ENCODE measurements at regions not wholly inside any gene's neighbourhood (a gene's known extent, or its start where the extent isn't known, plus 50 kb on each side); places are given as distances from the start of the nearest gene placed in this dataset.
"Not testable (repeated sequence)": the region's sequence is repeated elsewhere in the genome, so short reads cannot be mapped to it uniquely, and the experiment has no call there.

DNA sequence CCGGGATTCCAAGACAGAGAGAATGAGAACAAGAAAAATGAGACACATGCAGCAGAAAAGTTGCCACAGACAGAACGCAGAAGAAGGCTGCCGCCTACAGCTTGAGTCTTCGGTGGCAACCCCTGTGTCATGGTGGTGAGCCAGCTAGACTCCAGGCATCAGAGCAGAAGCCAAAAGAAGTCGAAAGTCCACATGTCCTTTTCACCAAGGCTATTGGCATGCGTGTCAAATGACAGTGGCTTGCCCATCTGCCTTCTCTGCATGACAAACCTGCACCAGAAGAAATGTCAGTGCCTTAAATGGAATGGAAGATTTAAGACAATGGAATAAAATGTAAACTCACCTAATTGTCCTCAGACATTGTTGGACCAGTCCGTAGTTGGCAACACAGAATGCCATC, 93.9 kb upstream of the NPSR1 start:
- DNase-seq = no peak
- H3K27ac ChIP-seq (ENCODE audit: insufficient read depth in 1 of 2, low read depth in 1 of 2, low read length in 2 of 2, poor library complexity in 1 of 2, severe bottlenecking in 2 of 2) = no peak overlapping the region
- H3K36me3 ChIP-seq (ENCODE audit: control insufficient read depth in 4 of 4, insufficient read depth in 4 of 4, low read length in 3 of 4) = no peaks in the 10 kb centered on the region
- H3K27me3 ChIP-seq (replicated peaks in 2 of 5; ENCODE audit: control insufficient read depth in 4 of 5, insufficient read depth in 5 of 5, low read length in 4 of 5) = no peaks in the 10 kb centered on the region
- no peak overlapping the region for H3K4me3 ChIP-seq (ENCODE audit: control insufficient read depth in 1 of 7, extremely low read depth in 1 of 7, insufficient read depth in 4 of 7, low read depth in 2 of 7, low read length in 6 of 7)
- CTCF ChIA-PET = no interaction called here
- POLR2A ChIA-PET = no interaction called here
- H3K9me3 ChIP-seq (ENCODE audit: control extremely low read depth in 1 of 5, control insufficient read depth in 4 of 5, insufficient read depth in 2 of 5, low read depth in 1 of 5, low read length in 4 of 5) = no peaks in the 10 kb centered on the region
- 92% methylated on average over 6 of the region's 7 CpGs for WGBS (ENCODE audit: insufficient coverage)
- H3K4me1 ChIP-seq (ENCODE audit: control extremely low read depth in 1 of 4, control insufficient read depth in 4 of 4, insufficient read depth in 4 of 4, low read length in 3 of 4) = no peaks in the 10 kb centered on the region

- WGBS (ENCODE audit: insufficient coverage) = no CpG with 5 or more reads among the region's 1 CpG
- no peak for DNase-seq
- Histone ChIP-seq H3K27me3 (replicated peaks in 2 of 5; ENCODE audit: control insufficient read depth in 4 of 5, insufficient read depth in 5 of 5, low read length in 4 of 5) (no peaks in the 10 kb centered on the region), H3K4me3 (ENCODE audit: control insufficient read depth in 1 of 7, extremely low read depth in 1 of 7, insufficient read depth in 4 of 7, low read depth in 2 of 7, low read length in 6 of 7) (no peak overlapping the region), H3K36me3 (ENCODE audit: control insufficient read depth in 4 of 4, insufficient read depth in 4 of 4, low read length in 3 of 4) (no peaks in the 10 kb centered on the region), H3K27ac (ENCODE audit: insufficient read depth in 1 of 2, low read depth in 1 of 2, low read length in 2 of 2, poor library complexity in 1 of 2, severe bottlenecking in 2 of 2) (no peak overlapping the region), H3K9me3 (ENCODE audit: control extremely low read depth in 1 of 5, control insufficient read depth in 4 of 5, insufficient read depth in 2 of 5, low read depth in 1 of 5, low read length in 4 of 5) (no peaks in the 10 kb centered on the region), H3K4me1 (ENCODE audit: control extremely low read depth in 1 of 4, control insufficient read depth in 4 of 4, insufficient read depth in 4 of 4, low read length in 3 of 4) (no peaks in the 10 kb centered on the region)
- ChIA-PET POLR2A (no interaction called here), CTCF (no interaction called here)
Measured at GRCh38 chr7:34567906-34568305, 90.1 kb upstream of the NPSR1 start.

DNA sequence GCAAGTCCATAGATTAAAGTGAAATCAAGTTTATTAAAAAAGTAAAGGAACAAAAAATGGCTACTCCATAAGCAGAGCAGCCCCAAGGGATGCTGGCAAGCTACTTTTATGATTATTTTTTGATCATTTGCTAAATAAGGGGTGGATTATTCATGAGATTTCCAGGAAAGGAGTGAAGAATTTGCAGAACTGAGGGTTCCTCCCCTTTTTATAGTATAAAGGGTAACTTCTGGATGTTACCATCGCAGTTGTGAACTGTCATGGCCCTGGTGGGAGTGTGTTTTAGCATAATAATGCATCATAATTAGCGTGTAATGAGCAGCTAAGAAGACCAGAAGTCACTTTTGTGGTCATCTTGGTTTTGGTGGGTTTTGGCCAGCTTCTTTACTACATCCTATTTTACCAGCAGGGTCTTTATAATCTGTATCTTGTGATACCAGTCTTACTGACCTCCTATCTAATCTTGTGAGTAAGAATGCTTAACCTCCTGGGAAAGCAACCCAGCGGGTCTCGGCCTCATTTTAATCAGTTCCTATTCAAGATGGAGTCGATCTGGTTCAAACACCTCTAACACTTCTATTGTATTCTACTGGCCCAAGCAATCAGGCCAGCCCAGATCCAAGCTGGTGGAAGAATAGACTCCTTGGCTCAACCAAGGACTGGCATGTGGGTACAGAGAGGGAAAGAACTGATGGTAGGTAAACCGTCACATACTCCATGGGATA, 87.9 kb upstream of the NPSR1 start:
- H3K36me3 ChIP-seq (ENCODE audit: control insufficient read depth in 4 of 4, insufficient read depth in 4 of 4, low read length in 3 of 4) = no peaks in the 10 kb centered on the region
- CTCF ChIA-PET = no interaction called here
- POLR2A ChIA-PET = no interaction called here
- H3K4me1 ChIP-seq (ENCODE audit: control extremely low read depth in 1 of 4, control insufficient read depth in 4 of 4, insufficient read depth in 4 of 4, low read length in 3 of 4) = no peaks in the 10 kb centered on the region
- H3K27ac ChIP-seq (ENCODE audit: insufficient read depth in 1 of 2, low read depth in 1 of 2, low read length in 2 of 2, poor library complexity in 1 of 2, severe bottlenecking in 2 of 2) = no peak overlapping the region
- H3K4me3 ChIP-seq (ENCODE audit: control insufficient read depth in 1 of 7, extremely low read depth in 1 of 7, insufficient read depth in 4 of 7, low read depth in 2 of 7, low read length in 6 of 7) = no peak overlapping the region
- no peaks in the 10 kb centered on the region for H3K27me3 ChIP-seq (replicated peaks in 2 of 5; ENCODE audit: control insufficient read depth in 4 of 5, insufficient read depth in 5 of 5, low read length in 4 of 5)
- no CpG with 5 or more reads among the region's 6 CpGs for WGBS (ENCODE audit: insufficient coverage)
- H3K9me3 ChIP-seq (ENCODE audit: control extremely low read depth in 1 of 5, control insufficient read depth in 4 of 5, insufficient read depth in 2 of 5, low read depth in 1 of 5, low read length in 4 of 5) = no peaks in the 10 kb centered on the region
- no peak for DNase-seq

GRCh38 chr7:34575006-34575405, 83.0 kb upstream of the NPSR1 start:
- no peaks in the 10 kb centered on the region for H3K36me3 ChIP-seq (ENCODE audit: control insufficient read depth in 4 of 4, insufficient read depth in 4 of 4, low read length in 3 of 4)
- H3K4me1 ChIP-seq (ENCODE audit: control extremely low read depth in 1 of 4, control insufficient read depth in 4 of 4, insufficient read depth in 4 of 4, low read length in 3 of 4) = no peaks in the 10 kb centered on the region
- POLR2A ChIA-PET = no interaction called here
- no peak for DNase-seq
- CTCF ChIA-PET = no interaction called here
- no peaks in the 10 kb centered on the region for H3K27me3 ChIP-seq (replicated peaks in 2 of 5; ENCODE audit: control insufficient read depth in 4 of 5, insufficient read depth in 5 of 5, low read length in 4 of 5)
- no peak overlapping the region for H3K27ac ChIP-seq (ENCODE audit: insufficient read depth in 1 of 2, low read depth in 1 of 2, low read length in 2 of 2, poor library complexity in 1 of 2, severe bottlenecking in 2 of 2)
- H3K4me3 ChIP-seq (ENCODE audit: control insufficient read depth in 1 of 7, extremely low read depth in 1 of 7, insufficient read depth in 4 of 7, low read depth in 2 of 7, low read length in 6 of 7) = no peak overlapping the region
- H3K9me3 ChIP-seq (ENCODE audit: control extremely low read depth in 1 of 5, control insufficient read depth in 4 of 5, insufficient read depth in 2 of 5, low read depth in 1 of 5, low read length in 4 of 5) = no peaks in the 10 kb centered on the region
- WGBS (ENCODE audit: insufficient coverage) = 100% methylated on average over 1 of the region's 2 CpGs

DNA sequence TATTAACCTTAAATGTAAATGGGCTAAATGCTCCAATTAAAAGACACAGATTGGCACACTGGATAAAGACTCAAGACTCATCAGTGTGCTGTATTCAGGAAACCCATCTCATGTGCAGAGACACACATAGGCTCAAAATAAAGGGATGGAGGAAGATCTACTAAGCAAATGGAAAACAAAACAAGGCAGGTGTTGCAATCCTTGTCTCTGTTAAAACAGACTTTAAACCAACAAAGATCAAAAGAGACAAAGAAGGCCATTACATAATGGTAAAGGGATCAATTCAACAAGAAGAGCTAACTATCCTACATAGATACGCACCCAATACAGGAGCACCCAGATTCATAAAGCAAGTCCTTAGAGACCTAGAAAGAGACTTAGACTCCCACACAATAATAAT, 80.1 kb upstream of the NPSR1 start:
- H3K4me1 ChIP-seq (ENCODE audit: control extremely low read depth in 1 of 4, control insufficient read depth in 4 of 4, insufficient read depth in 4 of 4, low read length in 3 of 4); CTCF ChIA-PET; H3K27me3 ChIP-seq (replicated peaks in 2 of 5; ENCODE audit: control insufficient read depth in 4 of 5, insufficient read depth in 5 of 5, low read length in 4 of 5); H3K9me3 ChIP-seq (ENCODE audit: control extremely low read depth in 1 of 5, control insufficient read depth in 4 of 5, insufficient read depth in 2 of 5, low read depth in 1 of 5, low read length in 4 of 5); POLR2A ChIA-PET; H3K4me3 ChIP-seq (ENCODE audit: control insufficient read depth in 1 of 7, extremely low read depth in 1 of 7, insufficient read depth in 4 of 7, low read depth in 2 of 7, low read length in 6 of 7); DNase-seq; H3K36me3 ChIP-seq (ENCODE audit: control insufficient read depth in 4 of 4, insufficient read depth in 4 of 4, low read length in 3 of 4); H3K27ac ChIP-seq (ENCODE audit: insufficient read depth in 1 of 2, low read depth in 1 of 2, low read length in 2 of 2, poor library complexity in 1 of 2, severe bottlenecking in 2 of 2): not testable (repeated sequence)
- no CpG with 5 or more reads among the region's 1 CpG for WGBS (ENCODE audit: insufficient coverage)

GRCh38 chr7:34581698-34582097, 76.3 kb upstream of the NPSR1 start:
- H3K4me1 ChIP-seq (ENCODE audit: control extremely low read depth in 1 of 4, control insufficient read depth in 4 of 4, insufficient read depth in 4 of 4, low read length in 3 of 4); H3K9me3 ChIP-seq (ENCODE audit: control extremely low read depth in 1 of 5, control insufficient read depth in 4 of 5, insufficient read depth in 2 of 5, low read depth in 1 of 5, low read length in 4 of 5); POLR2A ChIA-PET; DNase-seq; H3K36me3 ChIP-seq (ENCODE audit: control insufficient read depth in 4 of 4, insufficient read depth in 4 of 4, low read length in 3 of 4); H3K4me3 ChIP-seq (ENCODE audit: control insufficient read depth in 1 of 7, extremely low read depth in 1 of 7, insufficient read depth in 4 of 7, low read depth in 2 of 7, low read length in 6 of 7); CTCF ChIA-PET; H3K27ac ChIP-seq (ENCODE audit: insufficient read depth in 1 of 2, low read depth in 1 of 2, low read length in 2 of 2, poor library complexity in 1 of 2, severe bottlenecking in 2 of 2); H3K27me3 ChIP-seq (replicated peaks in 2 of 5; ENCODE audit: control insufficient read depth in 4 of 5, insufficient read depth in 5 of 5, low read length in 4 of 5): not testable (repeated sequence)
- no CpG with 5 or more reads among the region's 6 CpGs for WGBS (ENCODE audit: insufficient coverage)

GRCh38 chr7:34584526-34584925, 73.5 kb upstream of the NPSR1 start:
- H3K36me3 ChIP-seq (ENCODE audit: control insufficient read depth in 4 of 4, insufficient read depth in 4 of 4, low read length in 3 of 4) = no peaks in the 10 kb centered on the region
- no peak overlapping the region for H3K27ac ChIP-seq (ENCODE audit: insufficient read depth in 1 of 2, low read depth in 1 of 2, low read length in 2 of 2, poor library complexity in 1 of 2, severe bottlenecking in 2 of 2)
- no peaks in the 10 kb centered on the region for H3K4me1 ChIP-seq (ENCODE audit: control extremely low read depth in 1 of 4, control insufficient read depth in 4 of 4, insufficient read depth in 4 of 4, low read length in 3 of 4)
- no peaks in the 10 kb centered on the region for H3K27me3 ChIP-seq (replicated peaks in 2 of 5; ENCODE audit: control insufficient read depth in 4 of 5, insufficient read depth in 5 of 5, low read length in 4 of 5)
- no peak overlapping the region for H3K4me3 ChIP-seq (ENCODE audit: control insufficient read depth in 1 of 7, extremely low read depth in 1 of 7, insufficient read depth in 4 of 7, low read depth in 2 of 7, low read length in 6 of 7)
- 83% methylated on average over 3 of the region's 6 CpGs for WGBS (ENCODE audit: insufficient coverage)
- POLR2A ChIA-PET = no interaction called here
- DNase-seq = no peak
- no peaks in the 10 kb centered on the region for H3K9me3 ChIP-seq (ENCODE audit: control extremely low read depth in 1 of 5, control insufficient read depth in 4 of 5, insufficient read depth in 2 of 5, low read depth in 1 of 5, low read length in 4 of 5)
- CTCF ChIA-PET = no interaction called here
